Gastrocnemius medialis (tissue), 4 donors: ENCODE measurements at regions not wholly inside any gene's neighbourhood (a gene's known extent, or its start where the extent isn't known, plus 50 kb on each side); places are given as distances from the start of the nearest gene placed in this dataset.

Experiments used
- ATAC-seq, 2 donors: fragments of 150-250 bp; one replicate each; pipeline ENCODE4 v1.9.1; 2016
- DNase-seq, 2 donors: peaks; one replicate each; pipeline ENCODE4 v3.0.0-alpha.2; 2019
- H3K27ac ChIP-seq, 4 donors: fragments of 200-600 bp; sonication (generic); 1 replicate in 1 of 4; 2 replicates in 3 of 4; pipeline ENCODE4 v1.5.1; 2016 to 2018; ENCODE audit warnings: mild to moderate bottlenecking in 2 of 4, moderate library complexity in 1 of 4
- H3K27me3 ChIP-seq, 3 donors: fragments of 200-600 bp; sonication (generic) in 2 of 3; 1 replicate in 1 of 3; 2 replicates in 2 of 3; pipeline versions ENCODE4 v1.5.1 to v1.6.0; 2016 to 2019; ENCODE audit warnings: mild to moderate bottlenecking in 1 of 3, moderate library complexity in 1 of 3
- H3K36me3 ChIP-seq, 2 donors: fragments of 200-600 bp; sonication (generic) in 1 of 2; one replicate each; pipeline ENCODE4 v1.5.1; 2017 to 2018
- H3K4me1 ChIP-seq, 2 donors: fragments of 200-600 bp; sonication (generic) in 1 of 2; one replicate each; pipeline ENCODE4 v1.5.1; 2016 to 2017; ENCODE audit warnings: mild to moderate bottlenecking in 2 of 2
- H3K4me3 ChIP-seq, 4 donors: fragments of 200-600 bp; sonication (generic) in 3 of 4; 1 replicate in 1 of 4; 2 replicates in 3 of 4; pipeline ENCODE4 v1.5.1; 2016 to 2019; ENCODE audit warnings: mild to moderate bottlenecking in 2 of 4
- H3K9me3 ChIP-seq, 3 donors: fragments of 200-600 bp; sonication (generic) in 2 of 3; 1 replicate in 1 of 3; 2 replicates in 2 of 3; pipeline ENCODE4 v1.5.1; 2016 to 2019
- CTCF ChIP-seq, 5 experiments: fragments of 450-650 bp in 3 of 5; fragments of 200-600 bp in 2 of 5; sonication (generic) in 2 of 5; IDR thresholded peaks in 4 of 5; conservative IDR thresholded peaks in 1 of 5; 1 replicate in 4 of 5; 2 replicates in 1 of 5; pipeline ENCODE4 v1.5.1; 2016 to 2019; ENCODE audit warnings: antibody characterized with exemption in 5 of 5, mild to moderate bottlenecking in 3 of 5, moderate library complexity in 3 of 5
- POLR2A ChIP-seq, 2 donors: fragments of 450-650 bp; IDR thresholded peaks; one replicate each; pipeline ENCODE4 v1.6.1; 2017; ENCODE audit warnings: antibody characterized with exemption in 2 of 2, mild to moderate bottlenecking in 2 of 2, moderate library complexity in 2 of 2
- in situ Hi-C, 4 donors: fragments of 200-750 bp; cut with MboI; loops; one replicate each; pipeline versions ENCODE4 v1.15.0 to v1.8.0; 2017; ENCODE audit warnings: low sequenced_read_pairs in 4 of 4
- intact Hi-C: fragments of 100-400 bp; cut with DNase I; formaldehyde crosslinking; loops from one replicate; pipeline ENCODE4 v1.15.1; 2023; ENCODE audit warnings: low total_unique reads

- TF ChIP-seq CTCF (IDR thresholded peaks at IDR 0.05 in 4 of 5, conservative IDR thresholded peaks at IDR 0.05 in 1 of 5) (no peak), POLR2A (IDR thresholded peaks at IDR 0.05) (no peak)
Observed at GRCh38 chr20:60250251-60250650, 292.0 kb downstream of the CDH26 start.

GRCh38 chr20:60252866-60253265 lies 294.6 kb downstream of the CDH26 start:
- in situ Hi-C loops: loop anchor here in 1 of 4 donors (25.0 kb wide), 1 partner anchor 191 kb away; no protein-coding TSS in a partner anchor

More at GRCh38 chr20:60250251-60250650, 292.0 kb downstream of the CDH26 start:
- DNase-seq (no peak), ATAC-seq (no peak)
- in situ Hi-C loops (loop anchor here in 1 of 4 donors (25.0 kb wide), 1 partner anchor 188 kb away; no protein-coding TSS in a partner anchor), intact Hi-C loops (no loop called here)
- H3K4me1 ChIP-seq: no peaks in the 10 kb centered on the region
- H3K27me3 ChIP-seq: no peaks in the 10 kb centered on the region
- H3K9me3 ChIP-seq: no peaks in the 10 kb centered on the region
- H3K27ac ChIP-seq: no peak overlapping the region
- no peak overlapping the region for H3K4me3 ChIP-seq
- H3K36me3 ChIP-seq: no peaks in the 10 kb centered on the region

GRCh38 chr20:60253471-60253870 lies 295.2 kb downstream of the CDH26 start:
- Histone ChIP-seq H3K36me3 (no peaks in the 10 kb centered on the region), H3K4me1 (no peaks in the 10 kb centered on the region), H3K27ac (no peak overlapping the region), H3K9me3 (no peaks in the 10 kb centered on the region), H3K27me3 (no peaks in the 10 kb centered on the region), H3K4me3 (no peak overlapping the region)
- TF ChIP-seq POLR2A (IDR thresholded peaks at IDR 0.05): no peak
- TF ChIP-seq CTCF (IDR thresholded peaks at IDR 0.05 in 4 of 5, conservative IDR thresholded peaks at IDR 0.05 in 1 of 5): no peak
- ATAC-seq (no peak), DNase-seq (no peak)
- intact Hi-C loops (no loop called here), in situ Hi-C loops (loop anchor here in 1 of 4 donors (25.0 kb wide), 1 partner anchor 191 kb away; no protein-coding TSS in a partner anchor)

More at GRCh38 chr20:60252866-60253265, 294.6 kb downstream of the CDH26 start:
- H3K9me3 ChIP-seq: no peaks in the 10 kb centered on the region
- H3K27ac ChIP-seq: no peak overlapping the region
- H3K27me3 ChIP-seq: no peaks in the 10 kb centered on the region
- H3K36me3 ChIP-seq: no peaks in the 10 kb centered on the region
- TF ChIP-seq POLR2A (IDR thresholded peaks at IDR 0.05) (no peak), CTCF (IDR thresholded peaks at IDR 0.05 in 4 of 5, conservative IDR thresholded peaks at IDR 0.05 in 1 of 5) (no peak)
- intact Hi-C loops: no loop called here
- no peaks in the 10 kb centered on the region for H3K4me1 ChIP-seq
- ATAC-seq: no peak
- no peak for DNase-seq
- no peak overlapping the region for H3K4me3 ChIP-seq

GRCh38 chr20:60254901-60255411 lies 296.7 kb downstream of the CDH26 start:
- intact Hi-C loops: no loop called here
- Histone ChIP-seq H3K27ac (no peak overlapping the region), H3K36me3 (no peaks in the 10 kb centered on the region), H3K4me1 (no peaks in the 10 kb centered on the region), H3K9me3 (no peaks in the 10 kb centered on the region), H3K27me3 (no peaks in the 10 kb centered on the region), H3K4me3 (no peak overlapping the region)
- TF ChIP-seq POLR2A (IDR thresholded peaks at IDR 0.05) (no peak), CTCF (IDR thresholded peaks at IDR 0.05 in 4 of 5, conservative IDR thresholded peaks at IDR 0.05 in 1 of 5) (no peak)
- no peak for ATAC-seq
- in situ Hi-C loops: loop anchor here in 1 of 4 donors (25.0 kb wide), 1 partner anchor 193 kb away; no protein-coding TSS in a partner anchor
- no peak for DNase-seq
